ENCODE measurements at regions not wholly inside any gene's neighbourhood (a gene's known extent, or its start where the extent isn't known, plus 50 kb on each side); places are given as distances from the start of the nearest gene placed in this dataset.

- Histone ChIP-seq H3K79me1 (ENCODE audit: insufficient read depth, low read depth, low read length, poor library complexity, severe bottlenecking) (no peaks in the 10 kb centered on the region), H3K4me2 (ENCODE audit: insufficient read depth, insufficient read length, low read length) (no peak overlapping the region), H2BK20ac (ENCODE audit: low read depth, low read length, poor library complexity, severe bottlenecking) (no peak overlapping the region), H3T11ph (ENCODE audit: low read length) (no peak overlapping the region), H4K5ac (ENCODE audit: insufficient read length, low read depth, low read length) (no peak overlapping the region), H3K79me2 (ENCODE audit: insufficient read depth, low read length) (no peaks in the 10 kb centered on the region), H3K4ac (ENCODE audit: low read depth, low read length) (no peak overlapping the region), H2AK5ac (ENCODE audit: insufficient read length, low read length) (no peak overlapping the region), H3K27ac (ENCODE audit: insufficient read length, low read depth, low read length) (no peak overlapping the region), H2BK15ac (ENCODE audit: low read depth, low read length) (no peak overlapping the region), H4K8ac (replicated peaks; ENCODE audit: insufficient read length, low read depth, low read length) (no peak overlapping the region), H3K27me3 (ENCODE audit: insufficient read depth, low read length) (no peaks in the 10 kb centered on the region), H3K9me3 (ENCODE audit: control insufficient read depth, low read depth, low read length) (no peaks in the 10 kb centered on the region), H3K14ac (ENCODE audit: insufficient read depth, low read length) (no peak overlapping the region), H2BK12ac (ENCODE audit: insufficient read length, low read depth, low read length) (no peak overlapping the region), H4K91ac (ENCODE audit: insufficient read length, low read depth, low read length) (no peak overlapping the region), H3K9ac (ENCODE audit: extremely low read depth, insufficient read length, low read length) (no peak overlapping the region), H2BK120ac (ENCODE audit: low read depth, low read length, poor library complexity, severe bottlenecking) (no peak overlapping the region), H3K56ac (ENCODE audit: insufficient read length, low read depth, low read length) (no peak overlapping the region), H2BK5ac (ENCODE audit: insufficient read length, low read length) (no peak overlapping the region), H3K18ac (ENCODE audit: insufficient read length, low read depth, low read length) (no peak overlapping the region), H4K20me1 (ENCODE audit: control insufficient read depth, insufficient read depth, insufficient read length) (no peaks in the 10 kb centered on the region), H2AFZ (ENCODE audit: low read length) (no peak overlapping the region), H3K23me2 (ENCODE audit: insufficient read length, low read depth, low read length, poor library complexity, severe bottlenecking) (no peaks in the 10 kb centered on the region), H3K23ac (ENCODE audit: insufficient read length, low read depth, low read length) (no peak overlapping the region), H3K4me1 (ENCODE audit: insufficient read depth, low read length) (no peaks in the 10 kb centered on the region; the same call in 1 of the 2 replicates)
- no CpG with 5 or more reads among the region's 2 CpGs for WGBS (ENCODE audit: extremely low coverage, insufficient read length, low lambda C conversion rate)
- no peak for DNase-seq
- no peaks in the 10 kb centered on the region for H3K4me1 Mint-ChIP-seq
- no peaks in the 10 kb centered on the region for H3K36me3 Mint-ChIP-seq (ENCODE audit: insufficient read depth in 1 of 3, low read depth in 3 of 3)
- no peaks in the 10 kb centered on the region for H3K27me3 Mint-ChIP-seq (ENCODE audit: low read depth)
- TF ChIP-seq CTCF (conservative IDR thresholded peaks at IDR 0.05): no peak
- no peaks in the 10 kb centered on the region for H3K9me3 Mint-ChIP-seq
- no peak overlapping the region for H3K4me3 Mint-ChIP-seq
- no peak overlapping the region for H3K27ac Mint-ChIP-seq
Measured at GRCh38 chr10:107299606-107300005, 135.1 kb upstream of the SORCS1 start.

Measured in H9 (cell line).